Mucosa of descending colon (tissue), 3 donors: ENCODE measurements at regions not wholly inside any gene's neighbourhood (a gene's known extent, or its start where the extent isn't known, plus 50 kb on each side); places are given as distances from the start of the nearest gene placed in this dataset.

Experiments used
- ATAC-seq: fragments of 200-7000 bp; cut with Tn5 transposase; one replicate; pipeline ENCODE4 v1.9.1; 2020; ENCODE audit warnings: mild to moderate bottlenecking, moderate library complexity
- DNase-seq, 3 donors: peaks; one replicate each; pipeline ENCODE4 v3.0.0-alpha.2; 2020
- H3K36me3 ChIP-seq: fragments of 200-600 bp; one replicate; pipeline ENCODE4 v1.8.0; 2021; ENCODE audit warnings: low read depth, mild to moderate bottlenecking
- H3K4me1 ChIP-seq: fragments of 200-600 bp; one replicate; pipeline ENCODE4 v1.8.0; 2021; ENCODE audit warnings: low read depth, mild to moderate bottlenecking
- H3K4me3 ChIP-seq: fragments of 200-600 bp; one replicate; pipeline ENCODE4 v1.8.0; 2021; ENCODE audit warnings: mild to moderate bottlenecking
- H3K9me3 ChIP-seq: fragments of 200-600 bp; one replicate; pipeline ENCODE4 v1.8.0; 2021; ENCODE audit warnings: mild to moderate bottlenecking
- CTCF ChIP-seq: fragments of 200-600 bp; IDR thresholded peaks from one replicate; pipeline ENCODE4 v1.8.0; 2022; ENCODE audit warnings: antibody characterized with exemption, mild to moderate bottlenecking
- intact Hi-C, 2 donors: fragments of 100-400 bp; cut with DNase I in 1 of 2; cut with micrococcal nuclease in 1 of 2; formaldehyde crosslinking; loops; one replicate each; pipeline versions ENCODE4 v1.11.0 to v1.11.1; 2022; cut with DNase I, micrococcal nuclease
- donor health status: DM: no; HTN: no; CAD: no; lungs with moderate emphysema.
- donor health status: DM: no; HTN: no; CAD: no.
- donor health status: DM: no; HTN: yes; CAD: no.

- H3K9me3 ChIP-seq: peaks cover 6% of the 10 kb centered on the region
- intact Hi-C loops: no loop called here
- DNase-seq: no peak
- no peaks in the 10 kb centered on the region for H3K4me1 ChIP-seq
- TF ChIP-seq CTCF: no peak
- no peaks in the 10 kb centered on the region for H3K36me3 ChIP-seq
- H3K4me3 ChIP-seq: no peak overlapping the region
- no peak for ATAC-seq
Measured at GRCh38 chr3:94423578-94423977, 360.7 kb downstream of the NSUN3 start.

- intact Hi-C loops: no loop called here
- peaks cover 6% of the 10 kb centered on the region for H3K9me3 ChIP-seq
- H3K4me3 ChIP-seq: no peak overlapping the region
- ATAC-seq (no peak), DNase-seq (no peak)
- no peak for TF ChIP-seq CTCF
- no peaks in the 10 kb centered on the region for H3K4me1 ChIP-seq
- H3K36me3 ChIP-seq: no peaks in the 10 kb centered on the region
Measured at GRCh38 chr3:94429517-94429916, 366.7 kb downstream of the NSUN3 start.

- TF ChIP-seq CTCF: no peak
- DNase-seq: no peak
- intact Hi-C loops: no loop called here
- no peak overlapping the region for H3K4me3 ChIP-seq
- no peak for ATAC-seq
- no peaks in the 10 kb centered on the region for H3K36me3 ChIP-seq
- no peaks in the 10 kb centered on the region for H3K9me3 ChIP-seq
- no peaks in the 10 kb centered on the region for H3K4me1 ChIP-seq
Measured at GRCh38 chr3:94431876-94432570, 369.2 kb downstream of the NSUN3 start.

GRCh38 chr3:94433811-94434210 lies 370.9 kb downstream of the NSUN3 start:
- DNase-seq (no peak), ATAC-seq (no peak)
- Histone ChIP-seq H3K4me3 (no peak overlapping the region), H3K4me1 (no peaks in the 10 kb centered on the region), H3K9me3 (no peaks in the 10 kb centered on the region), H3K36me3 (no peaks in the 10 kb centered on the region)
- TF ChIP-seq CTCF: no peak
- intact Hi-C loops: no loop called here

GRCh38 chr3:94440767-94441493 lies 378.1 kb downstream of the NSUN3 start:
- H3K4me1 ChIP-seq: no peaks in the 10 kb centered on the region
- no peak overlapping the region for H3K4me3 ChIP-seq
- ATAC-seq: peak; percentile 66
- TF ChIP-seq CTCF: no peak
- H3K36me3 ChIP-seq: no peaks in the 10 kb centered on the region
- no peak for DNase-seq
- no peaks in the 10 kb centered on the region for H3K9me3 ChIP-seq
- intact Hi-C loops: no loop called here
